ENCODE measurements at regions not wholly inside any gene's neighbourhood (a gene's known extent, or its start where the extent isn't known, plus 50 kb on each side); places are given as distances from the start of the nearest gene placed in this dataset.

DNA sequence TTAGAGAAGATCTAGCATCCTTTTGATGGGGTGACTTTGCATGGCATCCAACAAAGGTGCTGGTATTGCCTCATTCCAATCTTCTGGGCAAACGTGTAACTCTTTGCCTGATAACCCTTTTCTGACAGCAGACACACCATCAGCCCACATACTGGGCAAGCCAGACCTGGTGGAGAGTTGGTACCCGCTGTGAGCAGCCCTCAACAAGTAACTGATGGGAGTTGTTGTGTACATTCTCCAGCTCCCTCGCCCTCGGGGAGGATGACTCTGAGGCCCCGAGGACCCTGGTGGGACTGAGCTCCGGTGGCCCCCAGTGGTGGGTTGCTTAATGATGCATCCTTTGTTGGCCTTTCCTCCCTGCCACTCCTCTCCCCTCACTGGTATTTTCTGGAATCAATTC, 102.4 kb upstream of the SLC6A11 start:
- TF ChIP-seq POLR2AphosphoS5 (IDR thresholded peaks at IDR 0.05; ENCODE audit: borderline replicate concordance, low read depth, low read length) = no peak
- no peak for TF ChIP-seq EZH2 (IDR thresholded peaks at IDR 0.05)
- no peak for TF ChIP-seq FOXP2 (optimal IDR thresholded peaks at IDR 0.05; ENCODE audit: control extremely low read depth, extremely low read length, insufficient read depth)
